Endothelial cell of umbilical vein (primary cell): ENCODE measurements at regions not wholly inside any gene's neighbourhood (a gene's known extent, or its start where the extent isn't known, plus 50 kb on each side); places are given as distances from the start of the nearest gene placed in this dataset.

Experiments
- BruUV-seq: library from RNA; stranded (reverse); fragments of 400-500 nt; replicated peaks from 2 replicates; lab custom pipeline; 2021; lab: Mats Ljungman, UMichigan
- CTCF ChIA-PET: fragments of 300-600, 350-600 bp; sonication (Branson Sonifier 250); formaldehyde crosslinking; loops from one replicate; lab custom pipeline; 2021; ENCODE audit warnings: antibody characterized with exemption, inconsistent platforms; lab: Charles Lee
- POLR2A ChIA-PET: fragments of 300-600, 350-600 bp; sonication (Branson Sonifier 250); formaldehyde crosslinking; loops from one replicate; lab custom pipeline; 2021; ENCODE audit warnings: antibody characterized with exemption, inconsistent platforms; lab: Charles Lee
- DNase-seq: peaks from one replicate; pipeline ENCODE4 v3.0.0-alpha.2; 2011; ENCODE audit warnings: low read depth, low spot score
- FAIRE-seq: peaks from 2 replicates; lab custom pipeline; 2011; peaks lifted over from hg19 to GRCh38; lab: Jason Lieb, UNC
- H2AFZ ChIP-seq: 2 replicates; pipeline ENCODE4 v1.6.0; 2012; ENCODE audit warnings: low read depth, low read length, control low read depth, inconsistent platforms
- H3K27ac ChIP-seq: 2 replicates; pipeline ENCODE4 v1.5.1; 2011; ENCODE audit warnings: low read depth, mild to moderate bottlenecking, control low read depth, low read length, moderate library complexity; ENCODE audit not compliant: insufficient read depth
- H3K27me3 ChIP-seq, 2 experiments: 2 replicates each; pipeline versions ENCODE4 v1.6.0 to v1.6.1; 2011; ENCODE audit warnings: low read length in 2 of 2, mixed read lengths in 1 of 2; ENCODE audit not compliant: control insufficient read depth in 2 of 2, insufficient read depth in 2 of 2
- H3K36me3 ChIP-seq, 2 experiments: 2 replicates in 1 of 2; 3 replicates in 1 of 2; pipeline ENCODE4 v1.5.1; 2011; ENCODE audit warnings: low read length in 2 of 2, mild to moderate bottlenecking in 1 of 2, moderate library complexity in 1 of 2; ENCODE audit not compliant: control insufficient read depth in 2 of 2, insufficient read depth in 2 of 2; ENCODE audit errors: extremely low read depth in 1 of 2
- H3K4me1 ChIP-seq: 3 replicates; pipeline ENCODE4 v1.5.1; 2011; ENCODE audit warnings: mild to moderate bottlenecking, low read length; ENCODE audit not compliant: control insufficient read depth, insufficient read depth; ENCODE audit errors: extremely low read depth
- H3K4me2 ChIP-seq: 2 replicates; pipeline ENCODE4 v1.6.1; 2011; ENCODE audit warnings: low read length, control low read depth, mixed read lengths; ENCODE audit not compliant: insufficient read depth
- H3K4me3 ChIP-seq, 3 experiments: fragments of 200-600 bp in 1 of 3; sonication (generic), shearing (Covaris generic) in 1 of 3; replicated peaks in 1 of 3; 2 replicates each; pipeline ENCODE4 v1.5.1; 2011 to 2016; ENCODE audit warnings: control low read depth in 3 of 3, low read length in 3 of 3, mild to moderate bottlenecking in 2 of 3, inconsistent platforms in 1 of 3, low read depth in 1 of 3, moderate library complexity in 1 of 3; ENCODE audit not compliant: insufficient read depth in 1 of 3
- H3K79me2 ChIP-seq: 2 replicates; pipeline ENCODE4 v1.6.0; 2012; ENCODE audit warnings: low read length, inconsistent platforms; ENCODE audit not compliant: control insufficient read depth, insufficient read depth
- H3K9ac ChIP-seq: replicated peaks from 2 replicates; pipeline ENCODE3; 2011; ENCODE audit warnings: low read length, control low read depth; ENCODE audit not compliant: insufficient read depth; ENCODE audit errors: extremely low read depth
- H3K9me1 ChIP-seq: replicated peaks from 3 replicates; pipeline ENCODE4 v1.6.0; 2011; ENCODE audit warnings: mild to moderate bottlenecking, low read length; ENCODE audit not compliant: control insufficient read depth, insufficient read depth; ENCODE audit errors: extremely low read depth
- H3K9me3 ChIP-seq: replicated peaks from 2 replicates; pipeline ENCODE4 v1.5.1; 2012; ENCODE audit warnings: low read length, inconsistent platforms; ENCODE audit not compliant: control insufficient read depth, insufficient read depth
- H4K20me1 ChIP-seq: replicated peaks from 2 replicates; pipeline ENCODE3; 2011; ENCODE audit warnings: mild to moderate bottlenecking, low read length; ENCODE audit not compliant: control insufficient read depth, insufficient read depth; ENCODE audit errors: extremely low read depth
- CTCF ChIP-seq, 2 donors: IDR thresholded peaks; 1 replicate in 1 of 2; 2 replicates in 1 of 2; pipeline ENCODE4 v1.5.1; 2011; ENCODE audit warnings: low read length in 2 of 2, mild to moderate bottlenecking in 2 of 2, moderate library complexity in 2 of 2, control low read depth in 1 of 2, inconsistent platforms in 1 of 2, low read depth in 1 of 2; ENCODE audit not compliant: insufficient read depth in 1 of 2; ENCODE audit errors: extremely low read depth in 1 of 2
- EZH2 ChIP-seq: IDR thresholded peaks from 2 replicates; pipeline ENCODE4 v1.6.1; 2012; ENCODE audit warnings: borderline replicate concordance, low read depth, mild to moderate bottlenecking, moderate library complexity, low read length, inconsistent platforms; ENCODE audit not compliant: severe bottlenecking
- FOS ChIP-seq: IDR thresholded peaks from 2 replicates; pipeline ENCODE4 v1.6.1; 2011; ENCODE audit warnings: mild to moderate bottlenecking, low read length, moderate library complexity, borderline replicate concordance; ENCODE audit not compliant: insufficient read depth
- GATA2 ChIP-seq: IDR thresholded peaks from 2 replicates; pipeline ENCODE4 v1.7.0; 2011; ENCODE audit warnings: low read depth, mild to moderate bottlenecking, moderate library complexity, mixed read lengths, low read length; ENCODE audit not compliant: insufficient read length, insufficient read depth
- JUN ChIP-seq: IDR thresholded peaks from 2 replicates; pipeline ENCODE4 v1.6.1; 2011; ENCODE audit warnings: borderline replicate concordance, low read depth; ENCODE audit not compliant: insufficient read length, insufficient read depth
- MYC ChIP-seq: IDR thresholded peaks from one replicate; pipeline ENCODE4 v1.6.1; 2011; ENCODE audit warnings: mild to moderate bottlenecking, low read depth, low read length
- POLR2A ChIP-seq: IDR thresholded peaks from 2 replicates; pipeline ENCODE4 v1.6.1; 2012; ENCODE audit warnings: low read depth, mild to moderate bottlenecking, control low read depth, low read length
- POLR2AphosphoS5 ChIP-seq: IDR thresholded peaks from 2 replicates; pipeline ENCODE4 v1.6.1; 2012; ENCODE audit warnings: low read depth, mild to moderate bottlenecking, control low read depth, low read length, moderate library complexity; ENCODE audit not compliant: insufficient read depth
- dilution Hi-C: fragments of 300-500 bp; cut with MboI; formaldehyde crosslinking; loops from one replicate; pipeline ENCODE4 v1.15.0; 2019; ENCODE audit warnings: low sequenced_read_pairs; ENCODE audit not compliant: extremely low pct_ligation_motif_present
- intact Hi-C: fragments of 100-400 bp; cut with micrococcal nuclease; formaldehyde crosslinking; loops from one replicate; pipeline ENCODE4 v1.10.0; 2022
- TF ChIP-seq, protein P1 (sequence below): IDR thresholded peaks from 2 replicates; pipeline ENCODE4 v1.6.1; 2011; ENCODE audit not compliant: insufficient read depth, insufficient read length

DNA sequence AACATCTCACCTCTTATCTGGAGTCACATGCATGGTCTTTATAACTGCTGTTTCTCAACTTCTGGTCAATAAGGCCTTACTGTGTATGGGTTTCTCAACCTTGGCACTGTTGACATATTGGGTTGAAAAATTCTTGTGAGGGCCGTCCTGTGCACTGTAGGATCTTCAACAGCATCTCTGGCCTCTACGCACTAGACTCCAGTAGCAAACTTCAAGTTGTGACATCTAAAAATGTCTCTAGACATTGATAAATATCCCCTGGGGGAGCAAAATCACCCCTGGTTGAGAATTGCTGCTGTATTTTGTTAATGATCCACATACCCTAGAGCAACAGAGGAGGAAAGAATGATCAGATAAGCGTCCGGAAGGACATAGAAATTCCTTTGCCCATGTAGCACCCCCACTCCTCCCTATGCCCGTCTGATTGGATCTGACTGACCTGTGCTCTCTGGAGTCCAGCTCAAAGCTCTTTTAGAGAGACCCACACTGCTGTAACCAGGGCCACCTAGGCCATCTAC lies 423.5 kb upstream of the ZMIZ1 start:
- H3K36me3 ChIP-seq = no peaks in the 10 kb centered on the region
- no peak overlapping the region for H3K27ac ChIP-seq
- H3K4me3 ChIP-seq = no peak overlapping the region
- no peaks in the 10 kb centered on the region for H3K9me1 ChIP-seq
- POLR2A ChIA-PET = no interaction called here
- no peaks in the 10 kb centered on the region for H3K9me3 ChIP-seq
- no peaks in the 10 kb centered on the region for H4K20me1 ChIP-seq
- H3K27me3 ChIP-seq = peaks cover 6 to 7% of the 10 kb centered on the region in 2 experiments
- no peak overlapping the region for H3K9ac ChIP-seq
- dilution Hi-C loops = no loop called here
- TF ChIP-seq CTCF (IDR thresholded peaks at IDR 0.05; ENCODE audit: extremely low read depth in 1 of 2, insufficient read depth in 1 of 2, low read depth in 1 of 2, low read length in 2 of 2) (no peak), JUN (no peak), MYC (no peak), GATA2 (no peak), FOS (no peak), EZH2 (no peak), POLR2A (no peak), POLR2AphosphoS5 (no peak)
- TF ChIP-seq, protein P1, sequence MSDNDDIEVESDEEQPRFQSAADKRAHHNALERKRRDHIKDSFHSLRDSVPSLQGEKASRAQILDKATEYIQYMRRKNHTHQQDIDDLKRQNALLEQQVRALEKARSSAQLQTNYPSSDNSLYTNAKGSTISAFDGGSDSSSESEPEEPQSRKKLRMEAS = no peak
- no peak for DNase-seq
- H2AFZ ChIP-seq = no peak overlapping the region
- CTCF ChIA-PET = interaction anchor here (1.3 kb wide), 1 partner anchor 13 kb away, joined by 5 read pairs; no protein-coding TSS in a partner anchor
- H3K4me1 ChIP-seq = no peaks in the 10 kb centered on the region
- no peak overlapping the region for H3K4me2 ChIP-seq
- no TSS peak for BruUV-seq
- no peak for FAIRE-seq
- intact Hi-C loops = no loop called here
- no peaks in the 10 kb centered on the region for H3K79me2 ChIP-seq
